RWPE2 (cell line): ENCODE measurements at regions not wholly inside any gene's neighbourhood (a gene's known extent, or its start where the extent isn't known, plus 50 kb on each side); places are given as distances from the start of the nearest gene placed in this dataset.
A peak's percentile ranks its signal among the peaks of the same experiment; 100 is the strongest.

Source experiments
- ATAC-seq: fragments of 200-7000 bp; cut with Tn5 transposase; 3 replicates; pipeline ENCODE4 v1.9.1; 2021; ENCODE audit warnings: low read depth
- DNase-seq: peaks from one replicate; pipeline ENCODE4 v3.0.0-alpha.2; 2020; ENCODE audit warnings: low spot score
- H3K27ac ChIP-seq: fragments of 450-650 bp; 2 replicates; pipeline ENCODE4 v1.5.1; 2017; ENCODE audit warnings: mild to moderate bottlenecking; ENCODE audit not compliant: poor library complexity, severe bottlenecking
- H3K27me3 ChIP-seq: fragments of 250-450 bp; sonication (Bioruptor Pico); 2 replicates; pipeline ENCODE4 v1.5.1; 2021; ENCODE audit warnings: mild to moderate bottlenecking, moderate library complexity; ENCODE audit not compliant: insufficient read depth, poor library complexity, severe bottlenecking
- H3K36me3 ChIP-seq: fragments of 250-450 bp; sonication (Bioruptor Pico); 2 replicates; pipeline ENCODE4 v1.5.1; 2020; ENCODE audit warnings: low read depth, mild to moderate bottlenecking, moderate library complexity
- H3K4me1 ChIP-seq: fragments of 250-450 bp; sonication (Bioruptor Pico); 2 replicates; pipeline ENCODE4 v1.5.1; 2021; ENCODE audit warnings: mild to moderate bottlenecking, moderate library complexity; ENCODE audit not compliant: insufficient read depth, poor library complexity, severe bottlenecking
- H3K4me3 ChIP-seq: fragments of 250-450 bp; sonication (Bioruptor Pico); 2 replicates; pipeline ENCODE4 v1.5.1; 2021; ENCODE audit warnings: mild to moderate bottlenecking, moderate library complexity; ENCODE audit not compliant: severe bottlenecking
- H3K9me3 ChIP-seq: fragments of 250-450 bp; sonication (Bioruptor Pico); 2 replicates; pipeline ENCODE4 v1.5.1; 2021; ENCODE audit warnings: mild to moderate bottlenecking, moderate library complexity; ENCODE audit not compliant: severe bottlenecking
- TF ChIP-seq, protein P1 (sequence below): fragments of 450-650 bp; IDR thresholded peaks from one replicate; pipeline ENCODE4 v1.5.1; 2017; ENCODE audit warnings: mild to moderate bottlenecking, moderate library complexity; ENCODE audit not compliant: poor library complexity, severe bottlenecking

DNA sequence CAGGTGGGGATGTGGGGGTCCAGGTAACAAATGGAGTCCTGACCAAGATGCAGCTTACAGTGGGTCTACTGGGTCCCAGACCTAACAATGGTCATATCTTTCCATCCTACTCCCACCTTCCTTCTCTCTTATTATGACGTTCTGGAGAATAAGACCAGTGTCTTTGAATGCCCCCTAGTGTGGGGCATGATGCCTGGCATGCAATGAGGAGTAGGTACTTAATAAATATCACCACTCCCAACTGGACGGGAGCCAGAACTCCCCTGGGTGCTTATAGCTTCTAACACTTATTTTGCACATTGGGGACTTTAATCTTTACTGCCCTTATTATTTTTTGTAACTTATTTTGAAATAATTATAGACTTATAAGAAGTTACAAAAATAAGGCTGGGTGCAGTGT, 98.2 kb downstream of the NDFIP1 start:
- Histone ChIP-seq H3K4me1 (peaks cover 8% of the 10 kb centered on the region), H3K27ac (no peak overlapping the region), H3K36me3 (no peaks in the 10 kb centered on the region), H3K9me3 (no peaks in the 10 kb centered on the region), H3K4me3 (no peak overlapping the region), H3K27me3 (no peaks in the 10 kb centered on the region)
- TF ChIP-seq, protein P1, sequence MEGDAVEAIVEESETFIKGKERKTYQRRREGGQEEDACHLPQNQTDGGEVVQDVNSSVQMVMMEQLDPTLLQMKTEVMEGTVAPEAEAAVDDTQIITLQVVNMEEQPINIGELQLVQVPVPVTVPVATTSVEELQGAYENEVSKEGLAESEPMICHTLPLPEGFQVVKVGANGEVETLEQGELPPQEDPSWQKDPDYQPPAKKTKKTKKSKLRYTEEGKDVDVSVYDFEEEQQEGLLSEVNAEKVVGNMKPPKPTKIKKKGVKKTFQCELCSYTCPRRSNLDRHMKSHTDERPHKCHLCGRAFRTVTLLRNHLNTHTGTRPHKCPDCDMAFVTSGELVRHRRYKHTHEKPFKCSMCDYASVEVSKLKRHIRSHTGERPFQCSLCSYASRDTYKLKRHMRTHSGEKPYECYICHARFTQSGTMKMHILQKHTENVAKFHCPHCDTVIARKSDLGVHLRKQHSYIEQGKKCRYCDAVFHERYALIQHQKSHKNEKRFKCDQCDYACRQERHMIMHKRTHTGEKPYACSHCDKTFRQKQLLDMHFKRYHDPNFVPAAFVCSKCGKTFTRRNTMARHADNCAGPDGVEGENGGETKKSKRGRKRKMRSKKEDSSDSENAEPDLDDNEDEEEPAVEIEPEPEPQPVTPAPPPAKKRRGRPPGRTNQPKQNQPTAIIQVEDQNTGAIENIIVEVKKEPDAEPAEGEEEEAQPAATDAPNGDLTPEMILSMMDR, result peak; percentile 11
- ATAC-seq, result no peak
- no peak for DNase-seq

DNA sequence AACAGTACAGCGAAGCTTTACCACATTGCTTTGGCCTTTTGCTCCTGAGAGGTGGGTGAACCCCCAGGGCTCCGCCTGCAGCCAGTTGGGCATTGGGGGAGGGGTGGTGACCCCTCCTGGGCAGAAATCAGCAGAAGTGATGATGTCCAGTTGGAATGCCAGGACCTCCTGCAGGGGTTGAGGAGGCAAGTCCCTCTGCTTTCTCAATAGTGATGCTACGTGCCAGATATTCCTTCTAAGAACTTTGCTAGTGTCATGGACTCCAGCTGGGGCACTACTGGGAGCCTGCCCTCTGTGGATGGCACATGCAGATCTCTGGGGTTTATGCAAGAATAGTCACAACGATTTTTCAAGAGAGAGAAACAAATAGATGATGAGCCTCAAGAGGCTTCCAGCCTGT, 95.6 kb downstream of the NDFIP1 start:
- ATAC-seq, result no peak
- Histone ChIP-seq H3K36me3 (no peaks in the 10 kb centered on the region), H3K4me3 (no peak overlapping the region), H3K27me3 (no peaks in the 10 kb centered on the region), H3K4me1 (peaks cover 10% of the 10 kb centered on the region), H3K27ac (no peak overlapping the region), H3K9me3 (no peaks in the 10 kb centered on the region)
- DNase-seq, result no peak
- TF ChIP-seq, protein P1, result no peak
